Activated CD4-positive, alpha-beta memory T cell treated with anti-CD3 and anti-CD28 coated beads for 36 hours (primary cell): ENCODE measurements at regions not wholly inside any gene's neighbourhood (a gene's known extent, or its start where the extent isn't known, plus 50 kb on each side); places are given as distances from the start of the nearest gene placed in this dataset.
"Not testable (repeated sequence)": the region's sequence is repeated elsewhere in the genome, so short reads cannot be mapped to it uniquely, and the experiment has no call there.

ENCODE experiments used
- CTCF ChIA-PET: fragments of 350-600 bp; sonication (Branson Sonifier 250); formaldehyde crosslinking; loops from one replicate; lab custom pipeline; 2021; ENCODE audit warnings: antibody characterized with exemption, inconsistent platforms; lab: Charles Lee
- POLR2A ChIA-PET: fragments of 350-600 bp; sonication (Branson Sonifier 250); formaldehyde crosslinking; loops from one replicate; lab custom pipeline; 2021; ENCODE audit warnings: antibody characterized with exemption; lab: Charles Lee
- DNase-seq: peaks from one replicate; pipeline ENCODE4 v3.0.0-alpha.2; 2020
- H3K27ac Mint-ChIP-seq: one replicate; pipeline ENCODE4 v1.8.0; 2021; ENCODE audit warnings: mixed read lengths
- H3K27me3 Mint-ChIP-seq: one replicate; pipeline ENCODE4 v1.8.0; 2021; ENCODE audit warnings: mixed read lengths
- H3K36me3 Mint-ChIP-seq: one replicate; pipeline ENCODE4 v1.8.0; 2021; ENCODE audit warnings: mixed read lengths
- H3K4me1 Mint-ChIP-seq: one replicate; pipeline ENCODE4 v1.8.0; 2021; ENCODE audit warnings: low read depth, mixed read lengths
- H3K4me3 Mint-ChIP-seq: one replicate; pipeline ENCODE4 v1.8.0; 2021; ENCODE audit warnings: mild to moderate bottlenecking, mixed read lengths
- H3K9me3 Mint-ChIP-seq: one replicate; pipeline ENCODE4 v1.8.0; 2021; ENCODE audit warnings: mixed read lengths
- intact Hi-C: fragments of 100-400 bp; cut with micrococcal nuclease; formaldehyde crosslinking; loops from one replicate; pipeline ENCODE4 v1.15.1; 2023

DNA sequence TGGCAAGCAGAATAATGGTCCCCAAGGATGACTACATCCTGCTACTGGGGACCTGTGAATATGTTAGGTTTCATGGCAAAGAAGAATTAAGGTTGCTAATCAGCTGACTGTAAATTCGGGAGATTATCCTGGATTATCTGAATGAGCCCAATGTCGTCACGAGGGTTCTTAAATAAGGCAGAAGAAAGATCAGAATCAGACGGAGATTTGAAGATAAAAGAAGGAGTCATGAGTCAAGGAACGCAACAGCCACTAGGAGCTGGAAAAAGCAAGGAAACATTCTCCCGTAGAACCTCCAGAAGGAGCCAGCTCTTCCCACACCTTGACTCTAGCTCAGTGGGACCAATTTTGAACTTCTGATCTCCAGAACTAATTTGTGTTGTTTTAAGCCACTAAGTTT is 82.9 kb upstream of the APBB1IP start:
- Mint-ChIP-seq H3K36me3 (no peaks in the 10 kb centered on the region), H3K4me3 (no peak overlapping the region), H3K27me3 (peaks cover 17% of the 10 kb centered on the region), H3K27ac (no peak overlapping the region), H3K9me3 (no peaks in the 10 kb centered on the region), H3K4me1 (peaks cover 11% of the 10 kb centered on the region)
- DNase-seq: no peak
- intact Hi-C loops: no loop called here
- ChIA-PET CTCF (no interaction called here), POLR2A (no interaction called here)

DNA sequence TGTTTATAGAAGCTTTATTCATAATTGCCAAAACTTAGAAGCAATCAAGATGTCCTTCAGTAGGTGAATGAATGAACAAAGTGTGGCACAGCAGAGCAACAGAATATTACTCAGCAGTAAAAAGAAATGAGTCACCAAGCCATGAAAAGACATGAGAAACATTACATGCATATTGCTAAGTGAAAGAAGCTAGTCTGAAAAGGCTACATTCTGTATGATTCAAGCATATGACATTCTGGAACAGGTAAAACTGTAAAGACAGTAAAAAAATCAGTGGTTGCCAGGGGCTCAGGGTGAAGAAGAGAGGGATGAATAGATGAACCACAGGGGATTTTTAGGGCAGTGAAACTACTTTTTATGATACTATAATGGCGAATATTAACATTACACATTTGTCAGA is 80.9 kb upstream of the APBB1IP start:
- CTCF ChIA-PET: interaction anchor here (1.0 kb wide), 1 partner anchor 23 kb away, joined by 4 read pairs; no protein-coding TSS in a partner anchor
- POLR2A ChIA-PET: interaction anchor here (0.7 kb wide), 1 partner anchor 73 kb away, joined by 3 read pairs; no protein-coding TSS in a partner anchor
- no peak overlapping the region for H3K4me3 Mint-ChIP-seq
- intact Hi-C loops: loop anchor here (1.0 kb wide), 4 partner anchors 73 to 382 kb away; no protein-coding TSS in a partner anchor
- peak; percentile 20 for DNase-seq
- H3K9me3 Mint-ChIP-seq: no peaks in the 10 kb centered on the region
- no peak overlapping the region for H3K27ac Mint-ChIP-seq
- peaks cover 17% of the 10 kb centered on the region for H3K27me3 Mint-ChIP-seq
- no peaks in the 10 kb centered on the region for H3K36me3 Mint-ChIP-seq
- H3K4me1 Mint-ChIP-seq: peaks cover 11% of the 10 kb centered on the region

DNA sequence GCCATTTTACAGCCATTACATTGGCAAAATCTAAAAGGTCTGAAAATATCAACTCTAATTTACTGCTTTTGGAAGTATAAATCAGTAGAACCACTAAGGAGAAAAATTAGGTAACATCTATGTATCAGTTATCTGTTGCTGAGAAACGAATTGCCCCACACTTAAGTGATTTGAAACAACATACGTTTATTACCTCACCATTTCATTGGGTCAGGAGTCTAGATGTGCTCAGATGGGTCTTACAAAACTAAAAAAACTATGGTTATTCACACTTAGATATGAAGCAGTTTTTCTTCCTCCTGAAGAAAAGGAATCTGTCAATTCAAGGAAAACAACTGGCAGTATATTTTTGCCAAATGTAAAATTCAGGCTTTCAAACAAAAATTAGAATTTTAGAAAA is 80.1 kb upstream of the APBB1IP start:
- H3K4me3 Mint-ChIP-seq: no peak overlapping the region
- no peaks in the 10 kb centered on the region for H3K9me3 Mint-ChIP-seq
- H3K27ac Mint-ChIP-seq: no peak overlapping the region
- ChIA-PET CTCF (no interaction called here), POLR2A (no interaction called here)
- no peaks in the 10 kb centered on the region for H3K36me3 Mint-ChIP-seq
- peaks cover 11% of the 10 kb centered on the region for H3K4me1 Mint-ChIP-seq
- DNase-seq: no peak
- peaks cover 13% of the 10 kb centered on the region for H3K27me3 Mint-ChIP-seq
- intact Hi-C loops: no loop called here

DNA sequence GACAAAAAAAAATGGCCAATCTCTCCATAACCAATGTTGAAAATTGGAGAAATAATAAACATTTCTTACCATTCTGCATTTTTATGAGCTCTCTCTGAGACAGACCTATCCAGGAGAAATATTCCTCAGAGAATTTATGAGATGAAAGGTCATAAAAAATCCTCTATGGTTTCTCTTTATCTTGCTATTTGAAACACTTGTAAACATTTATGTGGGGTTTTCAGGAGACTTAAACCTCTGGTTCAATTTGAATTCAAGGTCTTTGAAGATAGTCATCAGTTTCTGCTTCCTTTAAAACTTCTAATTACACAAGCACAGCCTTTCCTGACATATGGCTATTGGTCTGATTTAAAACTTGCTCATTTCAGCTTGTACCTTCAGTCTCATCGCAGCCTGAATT is 78.5 kb upstream of the APBB1IP start:
- intact Hi-C loops: no loop called here
- H3K36me3 Mint-ChIP-seq: no peaks in the 10 kb centered on the region
- no peak for DNase-seq
- peaks cover 11% of the 10 kb centered on the region for H3K4me1 Mint-ChIP-seq
- H3K4me3 Mint-ChIP-seq: no peak overlapping the region
- CTCF ChIA-PET: interaction anchor here (0.7 kb wide), 1 partner anchor 325 kb away, joined by 3 read pairs; no protein-coding TSS in a partner anchor
- H3K27ac Mint-ChIP-seq: no peak overlapping the region
- no peaks in the 10 kb centered on the region for H3K9me3 Mint-ChIP-seq
- POLR2A ChIA-PET: no interaction called here
- peaks cover 9% of the 10 kb centered on the region for H3K27me3 Mint-ChIP-seq

DNA sequence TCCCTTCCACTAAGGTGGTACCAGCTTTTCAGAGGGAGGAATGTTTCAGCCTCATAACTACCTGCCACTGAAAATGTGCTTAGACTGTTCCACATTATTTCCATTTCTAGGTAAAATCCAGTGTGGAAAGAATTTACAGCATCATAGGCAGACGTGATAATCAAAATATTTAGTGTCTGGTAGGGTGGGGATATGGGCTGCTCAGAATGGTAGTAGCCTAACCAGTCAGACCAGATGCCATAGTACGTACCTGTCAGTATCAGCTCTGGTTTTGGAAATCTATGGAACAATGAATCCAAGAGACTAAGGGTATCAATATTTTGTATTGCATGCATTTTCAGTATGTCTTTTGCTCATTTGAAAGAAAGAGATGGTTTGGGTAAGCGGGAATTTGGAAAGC is 76.8 kb upstream of the APBB1IP start:
- ChIA-PET CTCF (no interaction called here), POLR2A (no interaction called here)

DNA sequence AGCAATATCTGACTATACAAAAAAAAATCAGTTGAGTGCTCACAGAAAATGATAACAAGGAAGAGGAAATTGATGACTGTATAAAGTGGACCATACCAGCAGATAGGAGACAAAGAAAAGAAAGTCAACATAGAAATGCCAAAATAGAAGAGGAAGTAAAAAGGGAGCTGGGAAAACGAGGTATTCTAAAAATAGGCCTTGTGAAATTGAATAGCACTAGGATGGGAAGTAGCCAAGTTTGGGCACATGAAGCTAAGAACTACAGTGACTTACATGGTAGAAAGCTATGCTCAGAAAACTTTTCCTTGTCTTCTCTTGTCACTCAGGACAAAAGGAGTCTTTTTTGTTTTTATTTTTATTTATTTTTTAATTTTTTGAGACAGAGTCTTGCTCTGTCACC is 76.2 kb upstream of the APBB1IP start:
- no peak overlapping the region for H3K4me3 Mint-ChIP-seq

More for the DNA sequence above, 76.8 kb upstream of the APBB1IP start:
- intact Hi-C loops: no loop called here
- Mint-ChIP-seq H3K4me3 (no peak overlapping the region), H3K36me3 (no peaks in the 10 kb centered on the region), H3K27ac (no peak overlapping the region), H3K27me3 (peaks cover 1% of the 10 kb centered on the region), H3K4me1 (peaks cover 11% of the 10 kb centered on the region), H3K9me3 (no peaks in the 10 kb centered on the region)
- no peak for DNase-seq

DNA sequence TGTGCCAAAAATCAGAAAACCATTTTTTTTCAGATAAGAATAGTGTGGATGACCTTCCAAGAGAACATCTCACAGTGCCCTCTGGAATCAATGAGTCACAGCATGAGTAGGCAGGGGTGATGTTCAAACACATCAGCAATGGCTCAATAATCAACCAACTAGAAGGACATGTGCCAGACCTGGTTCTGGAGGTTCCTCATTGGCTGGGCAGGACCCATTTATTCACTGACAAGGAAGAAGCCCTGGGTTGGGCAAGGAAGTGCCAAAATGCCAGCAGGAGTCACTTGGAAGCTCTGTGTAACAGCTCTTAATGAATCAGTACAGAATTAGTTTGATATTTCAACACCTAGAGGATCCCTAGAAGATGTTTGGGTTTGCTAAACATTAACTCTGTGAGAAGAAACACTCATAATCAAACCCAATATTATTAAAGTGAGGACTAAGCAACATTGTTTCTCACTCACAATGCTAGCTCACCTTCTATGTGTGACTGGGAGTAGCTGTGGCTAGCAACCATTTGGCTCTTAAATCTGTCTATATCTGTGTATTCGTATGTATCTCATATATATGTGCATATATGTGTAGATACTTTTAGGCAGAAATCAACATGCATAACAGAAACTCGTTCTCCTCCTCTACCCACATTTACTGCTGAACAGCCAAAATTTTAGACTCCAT is 72.3 kb upstream of the APBB1IP start:
- Mint-ChIP-seq H3K4me3 (no peak overlapping the region), H3K9me3 (no peaks in the 10 kb centered on the region), H3K36me3 (no peaks in the 10 kb centered on the region), H3K4me1 (no peaks in the 10 kb centered on the region), H3K27ac (no peak overlapping the region), H3K27me3 (no peaks in the 10 kb centered on the region)
- intact Hi-C loops: no loop called here
- POLR2A ChIA-PET: no interaction called here
- DNase-seq: no peak
- CTCF ChIA-PET: no interaction called here

More for the DNA sequence above, 76.2 kb upstream of the APBB1IP start:
- H3K27ac Mint-ChIP-seq: no peak overlapping the region
- H3K27me3 Mint-ChIP-seq: peaks cover 1% of the 10 kb centered on the region
- ChIA-PET CTCF (no interaction called here), POLR2A (no interaction called here)
- intact Hi-C loops: no loop called here
- no peaks in the 10 kb centered on the region for H3K36me3 Mint-ChIP-seq
- peaks cover 9% of the 10 kb centered on the region for H3K4me1 Mint-ChIP-seq
- no peak for DNase-seq
- H3K9me3 Mint-ChIP-seq: no peaks in the 10 kb centered on the region

DNA sequence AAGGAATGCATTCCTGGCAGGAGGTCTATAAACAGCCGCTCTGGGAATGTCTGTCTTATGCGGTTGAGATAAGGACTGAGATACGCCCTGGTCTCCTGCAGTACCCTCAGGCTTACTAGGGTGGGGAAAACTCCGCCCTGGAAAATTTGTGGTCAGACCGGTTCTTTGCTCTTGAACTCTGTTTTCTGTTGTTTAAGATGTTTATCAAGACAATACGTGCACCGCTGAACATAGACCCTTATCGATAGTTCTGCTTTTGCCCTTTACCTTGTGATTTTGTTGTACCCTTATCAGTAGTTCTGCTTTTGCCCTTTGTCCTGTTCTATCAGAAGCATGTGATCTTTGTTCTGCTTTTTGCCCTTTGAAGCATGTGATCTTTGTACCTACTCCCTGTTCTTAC is 71.1 kb upstream of the APBB1IP start:
- DNase-seq, POLR2A ChIA-PET, H3K36me3 Mint-ChIP-seq, H3K4me1 Mint-ChIP-seq, H3K27me3 Mint-ChIP-seq, CTCF ChIA-PET, H3K9me3 Mint-ChIP-seq, H3K27ac Mint-ChIP-seq, intact Hi-C loops, H3K4me3 Mint-ChIP-seq: not testable (repeated sequence)

DNA sequence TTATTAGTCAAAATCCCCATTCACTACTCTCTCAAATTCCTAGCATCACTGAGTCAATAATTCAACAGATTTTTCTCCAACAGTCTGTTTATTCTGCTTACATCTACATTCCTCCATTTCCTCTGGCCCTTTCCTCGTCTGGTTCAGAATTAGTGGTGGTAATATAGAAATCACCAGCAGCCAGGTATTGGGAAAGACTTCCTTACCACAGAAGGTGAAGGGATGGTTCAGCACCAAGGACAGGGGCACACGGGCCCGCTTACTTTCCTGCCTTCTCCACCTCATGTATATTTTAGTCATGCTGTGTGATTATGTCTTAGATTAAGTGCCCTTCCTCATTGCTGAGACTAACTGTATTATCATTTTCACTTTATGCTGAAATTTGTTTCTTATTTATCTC is 70.4 kb upstream of the APBB1IP start:
- Mint-ChIP-seq H3K27me3 (no peaks in the 10 kb centered on the region), H3K9me3 (no peaks in the 10 kb centered on the region), H3K36me3 (no peaks in the 10 kb centered on the region), H3K4me1 (no peaks in the 10 kb centered on the region), H3K4me3 (no peak overlapping the region), H3K27ac (no peak overlapping the region)
- intact Hi-C loops: no loop called here
- POLR2A ChIA-PET: no interaction called here
- CTCF ChIA-PET: no interaction called here
- DNase-seq: peak; percentile 50

DNA sequence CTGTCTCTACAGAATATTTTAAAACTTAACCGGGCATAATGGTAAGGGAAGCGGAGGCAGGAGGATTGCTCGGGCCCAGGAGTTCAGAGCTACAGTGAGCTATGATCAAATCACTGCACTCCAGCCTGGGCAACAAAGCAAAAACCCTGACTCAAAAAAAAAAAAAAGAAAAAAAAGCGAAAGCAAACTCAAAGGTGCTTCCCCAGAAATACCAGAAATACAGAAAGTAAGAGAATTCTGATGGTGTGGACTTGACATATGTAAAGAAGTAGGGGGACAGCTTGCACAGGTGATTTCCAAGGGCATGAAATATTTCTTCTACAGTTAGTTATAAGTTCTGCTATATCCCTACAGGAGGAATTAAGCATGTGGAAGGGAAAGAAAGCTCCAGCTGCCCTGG is 69.7 kb upstream of the APBB1IP start:
- no peaks in the 10 kb centered on the region for H3K9me3 Mint-ChIP-seq
- no peaks in the 10 kb centered on the region for H3K27me3 Mint-ChIP-seq
- ChIA-PET POLR2A (no interaction called here), CTCF (no interaction called here)
- intact Hi-C loops: no loop called here
- no peak overlapping the region for H3K4me3 Mint-ChIP-seq
- no peaks in the 10 kb centered on the region for H3K4me1 Mint-ChIP-seq
- H3K36me3 Mint-ChIP-seq: no peaks in the 10 kb centered on the region
- no peak overlapping the region for H3K27ac Mint-ChIP-seq
- no peak for DNase-seq

DNA sequence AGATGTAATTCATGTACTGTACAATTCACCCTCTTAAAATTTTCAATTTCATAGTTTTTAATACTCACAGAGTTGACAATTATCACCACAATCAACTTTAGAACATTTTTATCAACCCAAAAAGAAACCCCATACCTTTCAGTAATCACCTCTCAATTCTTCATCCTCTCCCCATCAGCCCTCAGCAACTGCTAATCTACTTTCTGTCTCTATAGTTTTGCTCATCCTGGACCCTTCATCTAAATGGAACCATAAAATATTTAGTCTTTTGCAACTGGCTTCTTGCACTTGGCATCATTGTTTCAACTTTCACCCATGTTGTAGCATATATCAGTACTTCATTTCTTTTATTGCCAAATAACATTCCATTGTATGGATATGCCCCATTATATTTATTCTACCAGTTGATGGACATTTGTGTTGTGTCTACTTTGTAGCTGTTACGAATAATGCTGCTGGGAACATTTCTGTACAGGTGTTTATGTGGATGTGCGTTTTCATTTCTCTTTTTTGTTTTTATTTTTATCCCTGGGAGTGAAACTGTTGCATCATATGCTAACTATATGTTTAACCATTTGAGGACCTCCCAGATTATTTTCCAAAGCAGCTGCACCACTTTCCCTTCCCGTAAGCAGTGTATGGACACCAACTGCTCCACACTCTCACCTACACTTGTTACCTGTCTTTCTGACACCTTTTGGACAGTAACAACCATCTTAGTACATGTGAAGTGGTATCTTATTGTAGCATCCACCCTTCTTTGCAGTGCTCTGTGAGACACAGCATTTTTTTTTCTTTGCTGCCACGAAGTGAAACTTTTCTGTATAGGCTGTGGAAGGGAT is 65.4 kb upstream of the APBB1IP start:
- intact Hi-C loops: no loop called here
- Mint-ChIP-seq H3K27ac (no peak overlapping the region), H3K4me3 (no peak overlapping the region), H3K36me3 (no peaks in the 10 kb centered on the region), H3K4me1 (no peaks in the 10 kb centered on the region), H3K27me3 (peaks cover 2% of the 10 kb centered on the region), H3K9me3 (no peaks in the 10 kb centered on the region)
- ChIA-PET CTCF (no interaction called here), POLR2A (no interaction called here)
- DNase-seq: no peak

DNA sequence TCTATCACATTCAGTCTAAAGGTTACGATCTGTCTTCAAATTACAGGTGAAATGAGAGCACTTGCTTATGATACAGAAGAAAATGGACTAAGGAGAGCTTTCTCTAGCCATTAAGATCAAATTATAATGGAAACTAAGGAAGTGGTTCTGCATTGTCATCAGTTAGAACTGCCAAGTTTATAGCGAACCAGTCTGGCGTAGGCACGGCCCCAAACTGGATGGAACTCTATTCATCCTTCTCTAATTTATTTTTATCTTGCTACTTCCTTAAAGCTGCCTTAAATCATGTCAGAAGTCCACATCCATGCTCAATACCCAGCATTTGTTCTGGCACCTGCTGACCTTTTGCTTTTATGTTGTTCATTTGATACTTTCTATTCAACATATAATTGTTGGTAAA is 63.7 kb upstream of the APBB1IP start:
- CTCF ChIA-PET: no interaction called here
- intact Hi-C loops: no loop called here
- Mint-ChIP-seq H3K36me3 (no peaks in the 10 kb centered on the region), H3K4me1 (no peaks in the 10 kb centered on the region), H3K27ac (no peak overlapping the region), H3K9me3 (no peaks in the 10 kb centered on the region), H3K4me3 (no peak overlapping the region), H3K27me3 (peaks cover 2% of the 10 kb centered on the region)
- DNase-seq: no peak
- POLR2A ChIA-PET: interaction anchor here (0.6 kb wide), 1 partner anchor 980 kb away, joined by 3 read pairs; no protein-coding TSS in a partner anchor
